Fibroblast of skin of left biceps (primary cell): ENCODE measurements at regions not wholly inside any gene's neighbourhood (a gene's known extent, or its start where the extent isn't known, plus 50 kb on each side); places are given as distances from the start of the nearest gene placed in this dataset.

Experiments
- DNase-seq, 2 experiments: peaks; one replicate each; pipeline ENCODE4 v3.0.0-alpha.2; 2013; ENCODE audit warnings: low read depth in 2 of 2

GRCh38 chr15:96390986-96391385, 60.5 kb downstream of the NR2F2 start:
- no peak for DNase-seq

GRCh38 chr15:96392380-96393208, 62.1 kb downstream of the NR2F2 start:
- no peak for DNase-seq

GRCh38 chr15:96393209-96393513, 62.7 kb downstream of the NR2F2 start:
- DNase-seq = no peak

- no peak for DNase-seq
Observed at GRCh38 chr15:96395687-96396086, 65.2 kb downstream of the NR2F2 start.

- no peak for DNase-seq
Observed at GRCh38 chr15:96398776-96399175, 68.3 kb downstream of the NR2F2 start.

- DNase-seq = no peak
Observed at GRCh38 chr15:96402403-96402802, 71.9 kb downstream of the NR2F2 start.

GRCh38 chr15:96403071-96403470, 72.6 kb downstream of the NR2F2 start:
- no peak for DNase-seq

- DNase-seq = no peak
Observed at GRCh38 chr15:96403932-96404331, 73.4 kb downstream of the NR2F2 start.

GRCh38 chr15:96404560-96404959, 74.1 kb downstream of the NR2F2 start:
- DNase-seq = no peak

GRCh38 chr15:96406291-96406690, 75.8 kb downstream of the NR2F2 start:
- no peak for DNase-seq

GRCh38 chr15:96406701-96407100, 76.2 kb downstream of the NR2F2 start:
- no peak for DNase-seq

GRCh38 chr15:96407482-96407881, 77.0 kb downstream of the NR2F2 start:
- DNase-seq = no peak

GRCh38 chr15:96408591-96409183, 78.2 kb downstream of the NR2F2 start:
- DNase-seq = no peak

GRCh38 chr15:96409215-96410138, 79.0 kb downstream of the NR2F2 start:
- DNase-seq = no peak

- no peak for DNase-seq
Observed at GRCh38 chr15:96410175-96411055, 79.9 kb downstream of the NR2F2 start.

- no peak for DNase-seq
Observed at GRCh38 chr15:96411056-96412031, 80.8 kb downstream of the NR2F2 start.

GRCh38 chr15:96412045-96412905, 81.8 kb downstream of the NR2F2 start:
- DNase-seq = no peak

- DNase-seq = no peak
Observed at GRCh38 chr15:96412906-96413231, 82.4 kb downstream of the NR2F2 start.

GRCh38 chr15:96413657-96414056, 83.2 kb downstream of the NR2F2 start:
- DNase-seq = no peak

GRCh38 chr15:96414875-96415274, 84.4 kb downstream of the NR2F2 start:
- DNase-seq = no peak
